AG10803 (cell line): ENCODE measurements at regions not wholly inside any gene's neighbourhood (a gene's known extent, or its start where the extent isn't known, plus 50 kb on each side); places are given as distances from the start of the nearest gene placed in this dataset.

Experiments
- DNase-seq: peaks from one replicate; pipeline ENCODE4 v3.0.0; 2010; ENCODE audit warnings: low read depth
- H3K4me3 ChIP-seq: 2 replicates; pipeline ENCODE4 v1.5.1; 2011; ENCODE audit warnings: mild to moderate bottlenecking, low read length, control low read depth
- TF ChIP-seq, protein P1 (sequence below): conservative IDR thresholded peaks from 2 replicates; pipeline ENCODE4 v1.5.1; 2011; ENCODE audit warnings: mild to moderate bottlenecking, low read length, control low read depth, inconsistent platforms

GRCh38 chr6:20033697-20034407, 178.4 kb downstream of the MBOAT1 start:
- H3K4me3 ChIP-seq: no peak overlapping the region
- no peak for DNase-seq
- TF ChIP-seq, protein P1, sequence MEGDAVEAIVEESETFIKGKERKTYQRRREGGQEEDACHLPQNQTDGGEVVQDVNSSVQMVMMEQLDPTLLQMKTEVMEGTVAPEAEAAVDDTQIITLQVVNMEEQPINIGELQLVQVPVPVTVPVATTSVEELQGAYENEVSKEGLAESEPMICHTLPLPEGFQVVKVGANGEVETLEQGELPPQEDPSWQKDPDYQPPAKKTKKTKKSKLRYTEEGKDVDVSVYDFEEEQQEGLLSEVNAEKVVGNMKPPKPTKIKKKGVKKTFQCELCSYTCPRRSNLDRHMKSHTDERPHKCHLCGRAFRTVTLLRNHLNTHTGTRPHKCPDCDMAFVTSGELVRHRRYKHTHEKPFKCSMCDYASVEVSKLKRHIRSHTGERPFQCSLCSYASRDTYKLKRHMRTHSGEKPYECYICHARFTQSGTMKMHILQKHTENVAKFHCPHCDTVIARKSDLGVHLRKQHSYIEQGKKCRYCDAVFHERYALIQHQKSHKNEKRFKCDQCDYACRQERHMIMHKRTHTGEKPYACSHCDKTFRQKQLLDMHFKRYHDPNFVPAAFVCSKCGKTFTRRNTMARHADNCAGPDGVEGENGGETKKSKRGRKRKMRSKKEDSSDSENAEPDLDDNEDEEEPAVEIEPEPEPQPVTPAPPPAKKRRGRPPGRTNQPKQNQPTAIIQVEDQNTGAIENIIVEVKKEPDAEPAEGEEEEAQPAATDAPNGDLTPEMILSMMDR: no peak

DNA sequence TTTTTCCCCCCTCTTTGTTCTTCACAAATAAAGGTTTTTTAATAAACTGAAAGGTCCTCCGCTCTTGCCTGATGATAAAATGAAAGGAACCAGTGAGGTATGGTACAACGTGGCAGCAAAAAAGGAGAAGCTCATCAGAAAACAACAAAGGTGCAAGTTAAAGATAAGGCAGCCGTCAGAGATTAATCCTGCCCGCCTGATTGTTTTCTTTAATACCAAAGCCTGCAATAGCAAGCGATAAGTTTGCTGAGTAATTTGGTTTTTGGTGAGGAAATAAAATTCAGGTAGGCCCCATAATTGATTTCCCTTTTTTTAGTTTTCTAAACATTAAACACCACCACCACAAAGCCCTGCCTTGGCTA, 177.9 kb downstream of the MBOAT1 start:
- TF ChIP-seq, protein P1: no peak
- H3K4me3 ChIP-seq: no peak overlapping the region
- no peak for DNase-seq

DNA sequence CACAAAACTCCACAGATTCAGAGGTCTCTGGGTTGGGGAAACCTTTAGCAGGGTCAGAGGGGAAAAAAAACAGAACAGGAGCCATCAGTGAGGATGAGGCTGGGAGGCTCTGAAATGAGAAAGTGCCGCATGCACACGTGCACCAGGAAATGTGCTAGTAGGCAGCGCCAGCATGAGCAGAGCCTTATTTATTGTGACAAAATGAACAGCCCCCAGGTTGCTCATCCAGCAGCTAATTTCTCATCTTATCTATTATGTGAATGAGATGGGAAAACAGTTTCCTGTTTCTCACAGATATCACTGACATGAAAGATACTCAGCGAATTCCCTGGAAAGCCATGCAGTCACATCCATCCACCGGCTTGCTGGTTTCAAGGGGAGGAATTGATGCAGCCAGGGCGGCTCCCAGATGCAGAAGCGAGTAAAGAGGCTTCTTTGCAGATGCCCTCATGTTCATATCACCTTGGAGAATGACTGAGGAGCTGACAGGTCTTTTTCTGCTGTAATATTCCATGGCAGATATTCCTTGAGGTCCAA, 176.1 kb downstream of the MBOAT1 start:
- TF ChIP-seq, protein P1: no peak
- DNase-seq: no peak
- no peak overlapping the region for H3K4me3 ChIP-seq

GRCh38 chr6:20038410-20039204, 173.7 kb downstream of the MBOAT1 start:
- no peak overlapping the region for H3K4me3 ChIP-seq
- TF ChIP-seq, protein P1: no peak
- DNase-seq: peak; percentile 24

GRCh38 chr6:20044883-20045282, 167.4 kb downstream of the MBOAT1 start:
- TF ChIP-seq, protein P1: no peak
- H3K4me3 ChIP-seq: no peak overlapping the region
- no peak for DNase-seq
